Suprapubic skin (tissue), 4 donors: ENCODE measurements at regions not wholly inside any gene's neighbourhood (a gene's known extent, or its start where the extent isn't known, plus 50 kb on each side); places are given as distances from the start of the nearest gene placed in this dataset.

Source experiments
- EP300 ChIP-seq: sonication (generic); formaldehyde crosslinking; IDR thresholded peaks from one replicate; pipeline ENCODE4 v1.6.1; 2017; ENCODE audit warnings: antibody characterized with exemption
- POLR2A ChIP-seq, 2 donors: fragments of 450-650 bp; IDR thresholded peaks; one replicate each; pipeline ENCODE4 v1.6.1; 2017; ENCODE audit warnings: antibody characterized with exemption in 2 of 2, mild to moderate bottlenecking in 2 of 2, moderate library complexity in 2 of 2
- POLR2AphosphoS5 ChIP-seq, 3 donors: sonication (generic); formaldehyde crosslinking; IDR thresholded peaks; one replicate each; pipeline ENCODE4 v1.6.1; 2017; ENCODE audit warnings: antibody characterized with exemption in 3 of 3
- TF ChIP-seq, protein P1 (sequence below), 2 donors: fragments of 200-600 bp in 1 of 2; fragments of 450-650 bp in 1 of 2; sonication (generic) in 1 of 2; IDR thresholded peaks; one replicate each; pipeline ENCODE4 v1.5.1; 2016 to 2019; ENCODE audit warnings: antibody characterized with exemption in 2 of 2, mild to moderate bottlenecking in 1 of 2, moderate library complexity in 1 of 2

- TF ChIP-seq, protein P1, sequence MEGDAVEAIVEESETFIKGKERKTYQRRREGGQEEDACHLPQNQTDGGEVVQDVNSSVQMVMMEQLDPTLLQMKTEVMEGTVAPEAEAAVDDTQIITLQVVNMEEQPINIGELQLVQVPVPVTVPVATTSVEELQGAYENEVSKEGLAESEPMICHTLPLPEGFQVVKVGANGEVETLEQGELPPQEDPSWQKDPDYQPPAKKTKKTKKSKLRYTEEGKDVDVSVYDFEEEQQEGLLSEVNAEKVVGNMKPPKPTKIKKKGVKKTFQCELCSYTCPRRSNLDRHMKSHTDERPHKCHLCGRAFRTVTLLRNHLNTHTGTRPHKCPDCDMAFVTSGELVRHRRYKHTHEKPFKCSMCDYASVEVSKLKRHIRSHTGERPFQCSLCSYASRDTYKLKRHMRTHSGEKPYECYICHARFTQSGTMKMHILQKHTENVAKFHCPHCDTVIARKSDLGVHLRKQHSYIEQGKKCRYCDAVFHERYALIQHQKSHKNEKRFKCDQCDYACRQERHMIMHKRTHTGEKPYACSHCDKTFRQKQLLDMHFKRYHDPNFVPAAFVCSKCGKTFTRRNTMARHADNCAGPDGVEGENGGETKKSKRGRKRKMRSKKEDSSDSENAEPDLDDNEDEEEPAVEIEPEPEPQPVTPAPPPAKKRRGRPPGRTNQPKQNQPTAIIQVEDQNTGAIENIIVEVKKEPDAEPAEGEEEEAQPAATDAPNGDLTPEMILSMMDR (IDR thresholded peaks at IDR 0.05): no peak
- TF ChIP-seq POLR2A (IDR thresholded peaks at IDR 0.05) (no peak), POLR2AphosphoS5 (IDR thresholded peaks at IDR 0.05) (no peak), EP300 (no peak)
Observed at GRCh38 chr4:107182347-107182746, 146.2 kb upstream of the DKK2 start.
